ENCODE measurements at regions not wholly inside any gene's neighbourhood (a gene's known extent, or its start where the extent isn't known, plus 50 kb on each side); places are given as distances from the start of the nearest gene placed in this dataset.

DNA sequence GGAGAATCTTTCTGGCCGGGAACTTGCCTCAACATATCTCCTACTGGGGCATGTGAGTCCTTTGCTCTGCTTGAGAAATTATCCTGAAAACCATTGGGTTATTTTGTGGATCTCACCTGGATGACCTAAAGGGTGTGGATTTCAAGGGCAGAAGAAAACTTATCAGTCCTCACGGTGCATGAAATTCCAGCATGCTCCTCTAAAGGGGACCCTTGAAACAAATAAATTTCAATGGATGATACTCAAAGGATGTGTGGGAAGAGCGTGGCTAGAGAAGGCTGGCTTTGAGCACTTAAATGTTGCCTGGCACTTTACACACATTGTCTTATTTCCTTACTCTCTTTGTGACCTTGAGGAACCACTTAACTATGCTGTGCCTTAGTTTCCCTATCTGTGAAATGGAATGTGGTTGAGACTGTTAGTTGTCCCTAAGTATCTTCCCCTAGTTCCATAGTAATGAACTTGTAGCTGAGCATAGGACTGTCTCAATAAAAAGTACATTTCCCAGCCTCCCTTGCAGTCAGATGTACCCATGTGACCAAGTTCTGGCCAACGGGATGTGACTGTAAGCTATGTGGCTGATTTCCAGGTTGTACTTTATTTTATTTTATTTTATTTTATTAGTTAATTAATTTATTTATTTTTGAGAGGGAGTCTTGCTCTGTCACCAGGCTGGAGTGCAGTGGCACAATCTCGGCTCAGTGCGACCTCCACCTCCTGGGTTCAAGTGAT lies 81.9 kb upstream of the PTPN1 start:
- no peak for DNase-seq (ENCODE audit: low spot score)

- no peak for DNase-seq (ENCODE audit: low spot score)
Measured at GRCh38 chr20:50429412-50429811, 80.8 kb upstream of the PTPN1 start.

DNA sequence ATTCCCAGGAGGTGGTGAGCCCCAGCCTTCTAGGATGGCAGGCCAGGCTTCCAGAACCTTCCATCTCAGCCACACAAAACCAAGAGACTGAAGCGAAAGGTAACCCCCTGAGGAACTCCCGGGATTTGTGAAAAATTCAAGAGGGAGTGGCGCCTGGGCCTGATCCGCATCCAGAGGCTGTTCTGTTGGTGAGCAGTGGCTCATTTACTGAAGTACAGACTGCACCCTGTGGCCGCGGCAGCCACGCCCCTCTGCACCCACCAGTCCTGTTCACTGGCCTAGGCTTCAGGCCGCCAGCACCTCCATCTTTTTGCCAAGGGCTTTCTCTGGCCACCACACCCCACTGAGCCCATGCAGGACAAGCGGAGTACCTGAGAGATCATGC lies 79.1 kb upstream of the PTPN1 start:
- no peak for DNase-seq (ENCODE audit: low spot score)

- DNase-seq (ENCODE audit: low spot score): no peak
Measured at GRCh38 chr20:50433001-50433761, 77.0 kb upstream of the PTPN1 start.

GRCh38 chr20:50434321-50434652 lies 75.9 kb upstream of the PTPN1 start:
- DNase-seq (ENCODE audit: low spot score): no peak

DNA sequence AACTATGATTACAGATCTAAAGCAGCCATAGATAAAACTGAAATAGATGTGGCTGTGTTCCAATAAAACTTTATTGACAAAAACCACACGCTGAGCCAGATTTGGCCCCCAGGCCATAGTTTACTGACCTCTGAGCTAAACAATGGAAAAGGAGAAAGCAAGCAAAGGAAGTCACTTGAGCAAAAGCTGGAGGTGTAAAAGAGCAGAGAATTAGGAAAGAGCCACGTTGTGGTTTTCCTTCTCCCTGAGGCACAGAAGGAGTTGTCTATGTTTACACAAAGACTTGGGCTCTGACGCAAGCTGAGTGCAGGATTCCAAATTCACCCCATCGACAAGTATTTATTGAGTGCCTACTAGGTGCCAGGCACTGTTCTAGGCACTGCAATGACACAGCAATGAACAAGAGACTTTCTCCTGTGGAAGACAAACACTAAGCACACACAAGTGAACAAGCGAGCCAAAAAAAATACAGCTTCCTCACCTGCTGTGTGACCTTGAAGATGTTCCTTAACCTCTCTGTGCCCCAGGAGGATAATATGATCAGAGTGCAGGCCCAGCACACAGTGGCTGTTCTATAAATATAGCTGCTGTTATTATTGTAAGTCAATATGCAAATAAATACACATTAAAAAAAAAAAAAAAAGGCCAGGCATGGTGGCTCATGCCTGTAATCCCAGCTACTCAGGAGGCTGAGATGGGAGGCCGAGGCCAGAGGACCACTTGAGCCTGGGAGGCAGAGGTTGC lies 75.4 kb upstream of the PTPN1 start:
- DNase-seq (ENCODE audit: low spot score): peak; percentile 29

GRCh38 chr20:50435397-50436051 lies 74.7 kb upstream of the PTPN1 start:
- no peak for DNase-seq (ENCODE audit: low spot score)

DNA sequence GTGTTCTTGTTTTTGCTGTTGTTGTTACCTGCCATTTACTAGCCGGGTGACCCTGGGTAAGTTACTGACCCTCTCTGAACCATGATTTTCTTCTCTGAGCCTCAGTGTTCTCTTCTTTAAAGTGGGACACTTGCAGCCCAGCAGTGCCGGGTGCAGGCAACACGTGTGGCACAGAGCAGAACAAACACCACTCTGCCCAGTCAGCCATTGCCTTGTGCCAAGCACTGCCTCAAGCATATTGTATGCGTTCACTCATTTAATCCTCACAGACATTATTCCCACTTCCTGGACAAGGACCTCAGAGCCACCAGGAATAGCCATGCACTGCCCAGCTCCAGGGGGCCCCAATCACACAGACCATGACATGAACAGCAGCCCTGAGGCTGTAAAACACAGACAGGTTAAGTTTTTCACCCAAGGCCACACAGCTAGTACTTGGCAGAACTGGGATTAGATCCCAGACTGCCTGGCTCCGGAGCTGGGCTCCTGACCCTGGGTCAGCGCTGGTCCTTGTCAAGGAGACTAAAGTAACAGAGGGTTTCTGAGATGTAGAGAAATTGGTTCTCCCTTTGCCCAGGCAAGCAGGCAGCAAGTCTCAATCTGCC lies 74.0 kb upstream of the PTPN1 start:
- DNase-seq (ENCODE audit: low spot score): no peak

DNA sequence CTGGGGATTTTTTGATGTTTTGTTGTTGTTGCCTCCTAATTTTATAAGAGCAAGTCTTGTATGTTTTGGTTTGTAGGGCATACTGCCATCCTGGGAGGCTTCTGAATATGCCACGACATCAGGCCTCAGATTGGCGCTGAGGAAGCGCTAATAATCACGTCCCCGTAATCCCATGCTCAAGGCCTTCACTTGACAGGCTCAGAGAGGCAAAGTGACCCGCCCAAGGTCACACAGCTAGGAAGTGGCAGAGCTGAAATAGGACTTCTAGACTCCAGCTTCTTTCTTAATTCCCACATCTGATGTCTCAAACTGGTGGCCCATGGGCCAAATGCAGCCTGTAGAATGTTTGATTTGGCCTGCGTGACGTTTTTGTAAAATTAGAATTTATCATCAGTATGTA lies 73.5 kb upstream of the PTPN1 start:
- DNase-seq (ENCODE audit: low spot score): no peak

GRCh38 chr20:50438986-50439407 lies 71.2 kb upstream of the PTPN1 start:
- DNase-seq (ENCODE audit: low spot score): peak; percentile 39

GRCh38 chr20:50439539-50440453 lies 70.4 kb upstream of the PTPN1 start:
- DNase-seq (ENCODE audit: low spot score): no peak

DNA sequence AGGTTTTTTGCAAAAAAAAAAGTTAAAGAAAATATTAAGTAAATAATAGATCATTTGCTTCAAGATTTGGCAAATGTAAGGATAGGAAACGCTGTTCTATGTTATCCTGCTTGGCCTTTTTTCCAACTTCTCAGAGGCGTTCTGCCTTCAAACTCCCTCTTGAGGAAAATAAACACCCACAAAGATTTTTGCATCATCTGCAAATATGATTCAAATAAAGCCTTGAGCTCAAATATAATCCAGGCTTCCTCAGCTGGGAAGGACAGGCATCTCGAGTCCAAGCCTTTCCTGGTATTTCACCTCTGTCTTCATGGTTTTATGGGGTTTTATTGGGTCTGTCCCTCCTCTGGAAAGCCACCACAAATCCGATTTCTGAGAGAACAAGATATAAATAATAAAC lies 67.7 kb upstream of the PTPN1 start:
- no peak for DNase-seq (ENCODE audit: low spot score)

DNA sequence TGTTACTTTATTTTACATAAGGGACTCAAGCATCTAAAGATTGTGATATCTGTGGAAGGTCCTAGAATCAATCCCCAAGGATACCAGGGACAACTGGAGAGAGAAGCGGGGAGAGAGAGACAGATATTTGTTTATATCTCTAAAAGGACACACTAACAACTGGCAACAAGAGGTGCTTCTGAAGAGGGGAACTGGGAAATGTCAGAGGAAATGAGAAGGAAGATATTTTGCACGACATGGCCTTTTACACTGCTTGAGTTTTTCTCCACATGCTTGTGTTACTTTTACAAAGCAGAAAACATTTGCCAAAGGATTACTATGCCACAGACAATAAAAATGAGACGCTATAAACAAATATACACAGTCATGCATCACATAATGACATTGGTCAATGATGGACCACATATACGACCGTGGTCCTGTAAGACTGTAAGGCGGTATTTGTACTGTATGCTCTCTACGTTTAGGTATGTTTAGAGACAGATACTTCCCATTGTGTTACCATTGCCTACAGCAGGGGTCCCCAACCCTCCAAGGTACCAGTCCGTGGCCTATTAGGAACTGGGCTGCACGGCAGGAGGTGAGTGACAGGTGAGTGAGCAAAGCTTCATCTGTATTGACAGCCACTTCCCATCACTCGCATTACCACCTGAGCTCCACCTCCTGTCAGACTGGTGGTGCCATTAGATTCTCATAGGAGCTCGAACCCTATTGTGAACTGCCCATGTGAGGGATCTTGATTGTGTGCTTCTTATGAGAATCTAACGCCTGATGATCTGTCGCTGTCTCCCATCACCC lies 64.6 kb upstream of the PTPN1 start:
- no peak for DNase-seq (ENCODE audit: low spot score)

GRCh38 chr20:50446351-50447101 lies 63.7 kb upstream of the PTPN1 start:
- no peak for DNase-seq (ENCODE audit: low spot score)

GRCh38 chr20:50447102-50447804 lies 62.9 kb upstream of the PTPN1 start:
- DNase-seq (ENCODE audit: low spot score): no peak

- no peak for DNase-seq (ENCODE audit: low spot score)
Measured at GRCh38 chr20:50447817-50448216, 62.4 kb upstream of the PTPN1 start.

GRCh38 chr20:50448625-50449403 lies 61.4 kb upstream of the PTPN1 start:
- DNase-seq (ENCODE audit: low spot score): peak; percentile 55

All from GM03348 (cell line).